ENCODE measurements at regions not wholly inside any gene's neighbourhood (a gene's known extent, or its start where the extent isn't known, plus 50 kb on each side); places are given as distances from the start of the nearest gene placed in this dataset.

GRCh38 chr10:130989670-130990232 is 321.8 kb downstream of the TCERG1L start:
- Mint-ChIP-seq H3K27ac (no peak overlapping the region), H3K9me3 (no peaks in the 10 kb centered on the region), H3K4me3 (no peak overlapping the region), H3K4me1 (no peaks in the 10 kb centered on the region), H3K36me3 (no peaks in the 10 kb centered on the region), H3K27me3 (no peaks in the 10 kb centered on the region)
- no peak for ATAC-seq

- no peaks in the 10 kb centered on the region for H3K4me1 Mint-ChIP-seq
- no peaks in the 10 kb centered on the region for H3K36me3 Mint-ChIP-seq
- H3K4me3 Mint-ChIP-seq = no peak overlapping the region
- H3K9me3 Mint-ChIP-seq = peaks cover under 1% of the 10 kb centered on the region
- H3K27ac Mint-ChIP-seq = no peak overlapping the region
- no peaks in the 10 kb centered on the region for H3K27me3 Mint-ChIP-seq
- ATAC-seq = no peak
Observed at GRCh38 chr10:130990486-130990885, 321.0 kb downstream of the TCERG1L start.

- H3K27me3 Mint-ChIP-seq = no peaks in the 10 kb centered on the region
- H3K4me1 Mint-ChIP-seq = no peaks in the 10 kb centered on the region
- no peak overlapping the region for H3K4me3 Mint-ChIP-seq
- ATAC-seq = no peak
- no peaks in the 10 kb centered on the region for H3K36me3 Mint-ChIP-seq
- peaks cover 8% of the 10 kb centered on the region for H3K9me3 Mint-ChIP-seq
- no peak overlapping the region for H3K27ac Mint-ChIP-seq
Observed at GRCh38 chr10:130992802-130993523, 318.6 kb downstream of the TCERG1L start.

GRCh38 chr10:130993612-130994011 is 317.9 kb downstream of the TCERG1L start:
- no peak for ATAC-seq
- Mint-ChIP-seq H3K4me1 (no peaks in the 10 kb centered on the region), H3K36me3 (no peaks in the 10 kb centered on the region), H3K27me3 (no peaks in the 10 kb centered on the region), H3K4me3 (no peak overlapping the region), H3K9me3 (peaks cover 8% of the 10 kb centered on the region), H3K27ac (no peak overlapping the region)

- Mint-ChIP-seq H3K4me1 (no peaks in the 10 kb centered on the region), H3K36me3 (no peaks in the 10 kb centered on the region), H3K27me3 (no peaks in the 10 kb centered on the region), H3K4me3 (no peak overlapping the region), H3K27ac (no peak overlapping the region), H3K9me3 (peaks cover 8% of the 10 kb centered on the region)
- no peak for ATAC-seq
Observed at GRCh38 chr10:130994191-130994590, 317.3 kb downstream of the TCERG1L start.

- Mint-ChIP-seq H3K9me3 (peaks cover 8% of the 10 kb centered on the region), H3K27ac (no peak overlapping the region), H3K4me1 (no peaks in the 10 kb centered on the region), H3K4me3 (no peak overlapping the region), H3K36me3 (no peaks in the 10 kb centered on the region), H3K27me3 (no peaks in the 10 kb centered on the region)
- no peak for ATAC-seq
Observed at GRCh38 chr10:130994845-130995244, 316.7 kb downstream of the TCERG1L start.

- H3K9me3 Mint-ChIP-seq = peaks cover 8% of the 10 kb centered on the region
- ATAC-seq = no peak
- H3K4me3 Mint-ChIP-seq = no peak overlapping the region
- no peaks in the 10 kb centered on the region for H3K36me3 Mint-ChIP-seq
- H3K4me1 Mint-ChIP-seq = no peaks in the 10 kb centered on the region
- H3K27me3 Mint-ChIP-seq = no peaks in the 10 kb centered on the region
- H3K27ac Mint-ChIP-seq = no peak overlapping the region
Observed at GRCh38 chr10:130997267-130998045, 314.1 kb downstream of the TCERG1L start.

- H3K27ac Mint-ChIP-seq = no peak overlapping the region
- no peak overlapping the region for H3K4me3 Mint-ChIP-seq
- no peaks in the 10 kb centered on the region for H3K4me1 Mint-ChIP-seq
- no peaks in the 10 kb centered on the region for H3K27me3 Mint-ChIP-seq
- no peak for ATAC-seq
- H3K36me3 Mint-ChIP-seq = no peaks in the 10 kb centered on the region
- H3K9me3 Mint-ChIP-seq = peaks cover 8% of the 10 kb centered on the region
Observed at GRCh38 chr10:130998046-130998435, 313.5 kb downstream of the TCERG1L start.

GRCh38 chr10:130998642-130999041 is 312.9 kb downstream of the TCERG1L start:
- no peaks in the 10 kb centered on the region for H3K27me3 Mint-ChIP-seq
- no peaks in the 10 kb centered on the region for H3K36me3 Mint-ChIP-seq
- no peak overlapping the region for H3K27ac Mint-ChIP-seq
- peaks cover 8% of the 10 kb centered on the region for H3K9me3 Mint-ChIP-seq
- no peaks in the 10 kb centered on the region for H3K4me1 Mint-ChIP-seq
- no peak for ATAC-seq
- no peak overlapping the region for H3K4me3 Mint-ChIP-seq

GRCh38 chr10:130999376-131000202 is 311.9 kb downstream of the TCERG1L start:
- Mint-ChIP-seq H3K36me3 (no peaks in the 10 kb centered on the region), H3K27ac (no peak overlapping the region), H3K9me3 (peaks cover 8% of the 10 kb centered on the region), H3K4me3 (no peak overlapping the region), H3K27me3 (no peaks in the 10 kb centered on the region), H3K4me1 (no peaks in the 10 kb centered on the region)
- ATAC-seq = no peak

- no peaks in the 10 kb centered on the region for H3K27me3 Mint-ChIP-seq
- H3K4me3 Mint-ChIP-seq = no peak overlapping the region
Observed at GRCh38 chr10:131000244-131000643, 311.3 kb downstream of the TCERG1L start.

GRCh38 chr10:131000743-131001142 is 310.8 kb downstream of the TCERG1L start:
- Mint-ChIP-seq H3K9me3 (peaks cover 7% of the 10 kb centered on the region), H3K4me1 (no peaks in the 10 kb centered on the region), H3K36me3 (no peaks in the 10 kb centered on the region), H3K4me3 (no peak overlapping the region), H3K27me3 (no peaks in the 10 kb centered on the region), H3K27ac (no peak overlapping the region)
- ATAC-seq = no peak

More at GRCh38 chr10:131000244-131000643, 311.3 kb downstream of the TCERG1L start:
- H3K27ac Mint-ChIP-seq = no peak overlapping the region
- H3K9me3 Mint-ChIP-seq = peaks cover 8% of the 10 kb centered on the region
- no peak for ATAC-seq
- no peaks in the 10 kb centered on the region for H3K36me3 Mint-ChIP-seq
- no peaks in the 10 kb centered on the region for H3K4me1 Mint-ChIP-seq

- H3K27ac Mint-ChIP-seq = no peak overlapping the region
- H3K36me3 Mint-ChIP-seq = no peaks in the 10 kb centered on the region
- no peaks in the 10 kb centered on the region for H3K4me1 Mint-ChIP-seq
Observed at GRCh38 chr10:131001438-131001837, 310.1 kb downstream of the TCERG1L start.

GRCh38 chr10:131002031-131002861 is 309.3 kb downstream of the TCERG1L start:
- no peak for ATAC-seq
- Mint-ChIP-seq H3K27me3 (no peaks in the 10 kb centered on the region), H3K36me3 (no peaks in the 10 kb centered on the region), H3K4me1 (no peaks in the 10 kb centered on the region), H3K4me3 (no peak overlapping the region), H3K27ac (no peak overlapping the region), H3K9me3 (peaks cover 2% of the 10 kb centered on the region)

More at GRCh38 chr10:131001438-131001837, 310.1 kb downstream of the TCERG1L start:
- peaks cover 2% of the 10 kb centered on the region for H3K9me3 Mint-ChIP-seq
- no peak overlapping the region for H3K4me3 Mint-ChIP-seq
- ATAC-seq = no peak
- H3K27me3 Mint-ChIP-seq = no peaks in the 10 kb centered on the region
